Parathyroid adenoma (tissue), 2 donors: ENCODE measurements at regions not wholly inside any gene's neighbourhood (a gene's known extent, or its start where the extent isn't known, plus 50 kb on each side); places are given as distances from the start of the nearest gene placed in this dataset.

Source experiments
- H2AFZ ChIP-seq: fragments of 300-600 bp; sonication (generic); one replicate; pipeline ENCODE4 v1.7.0; 2017; ENCODE audit warnings: antibody characterized with exemption, mild to moderate bottlenecking
- H3K27ac ChIP-seq: fragments of 300-600 bp; sonication (generic); one replicate; pipeline ENCODE4 v1.7.0; 2017
- H3K27me3 ChIP-seq: fragments of 300-600 bp; sonication (generic); one replicate; pipeline ENCODE4 v1.7.0; 2017; ENCODE audit warnings: low read length; ENCODE audit not compliant: control insufficient read depth, insufficient read depth
- H3K36me3 ChIP-seq: fragments of 300-600 bp; sonication (generic); one replicate; pipeline ENCODE4 v1.7.0; 2017; ENCODE audit warnings: low read length; ENCODE audit not compliant: control insufficient read depth, insufficient read depth
- H3K4me1 ChIP-seq: fragments of 300-600 bp; sonication (generic); one replicate; pipeline ENCODE4 v1.7.0; 2017; ENCODE audit warnings: control low read depth
- H3K4me2 ChIP-seq: fragments of 300-600 bp; sonication (generic); one replicate; pipeline ENCODE4 v1.7.0; 2017; ENCODE audit warnings: low read length
- H3K4me3 ChIP-seq: fragments of 300-600 bp; sonication (generic); one replicate; pipeline ENCODE4 v1.7.0; 2017; ENCODE audit warnings: low read depth, low read length
- H3K79me2 ChIP-seq: fragments of 300-600 bp; sonication (generic); one replicate; pipeline ENCODE4 v1.7.0; 2017; ENCODE audit warnings: control low read depth
- H3K9ac ChIP-seq: fragments of 300-600 bp; sonication (generic); one replicate; pipeline ENCODE4 v1.7.0; 2017; ENCODE audit warnings: mild to moderate bottlenecking
- H3K9me3 ChIP-seq: fragments of 300-600 bp; sonication (generic); one replicate; pipeline ENCODE4 v1.7.0; 2017; ENCODE audit warnings: low read length; ENCODE audit not compliant: control insufficient read depth
- TF ChIP-seq, protein P1 (sequence below): fragments of 300-600 bp; sonication (generic); IDR thresholded peaks from one replicate; pipeline ENCODE4 v1.7.0; 2017; ENCODE audit warnings: antibody characterized with exemption, mild to moderate bottlenecking
- donor health status: primary hyperparathyroidism.

DNA sequence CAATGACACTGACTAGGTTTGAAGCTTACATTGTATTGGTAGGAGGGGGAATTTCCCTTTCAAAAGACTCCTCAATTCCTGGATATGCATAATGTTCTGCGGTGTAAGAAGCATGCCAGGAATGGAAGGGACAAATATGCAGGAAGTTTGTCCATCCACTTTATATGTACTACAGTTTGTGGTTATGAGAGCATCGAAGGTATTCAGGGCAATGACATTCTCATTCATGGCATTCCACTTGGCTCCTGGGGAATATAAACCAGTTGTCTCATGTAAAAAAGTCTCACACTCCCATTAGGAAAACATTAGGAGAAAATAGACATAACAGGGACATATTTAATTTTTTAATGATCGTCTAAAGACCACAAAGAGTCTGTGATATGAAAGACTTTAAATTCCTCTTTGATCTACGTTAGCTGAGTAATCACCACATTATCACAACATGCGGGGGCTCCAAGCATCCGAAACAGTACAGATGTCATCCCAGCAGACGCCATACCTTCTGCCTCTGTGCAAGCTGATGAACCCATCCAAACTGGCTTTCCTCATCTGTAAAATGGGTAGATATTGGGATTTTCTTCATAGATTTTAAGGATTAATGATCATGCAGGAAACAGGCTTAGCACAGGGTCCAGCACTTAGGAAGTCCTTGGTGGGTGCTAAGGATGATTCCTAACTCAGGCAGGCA, 675.3 kb downstream of the INHBA start:
- Histone ChIP-seq H3K4me2 (no peak overlapping the region), H3K9ac (no peak overlapping the region), H3K4me3 (no peak overlapping the region), H2AFZ (no peak overlapping the region), H3K79me2 (no peaks in the 10 kb centered on the region), H3K4me1 (no peaks in the 10 kb centered on the region), H3K27ac (no peak overlapping the region), H3K9me3 (no peaks in the 10 kb centered on the region), H3K27me3 (no peaks in the 10 kb centered on the region), H3K36me3 (no peaks in the 10 kb centered on the region)
- TF ChIP-seq, protein P1, sequence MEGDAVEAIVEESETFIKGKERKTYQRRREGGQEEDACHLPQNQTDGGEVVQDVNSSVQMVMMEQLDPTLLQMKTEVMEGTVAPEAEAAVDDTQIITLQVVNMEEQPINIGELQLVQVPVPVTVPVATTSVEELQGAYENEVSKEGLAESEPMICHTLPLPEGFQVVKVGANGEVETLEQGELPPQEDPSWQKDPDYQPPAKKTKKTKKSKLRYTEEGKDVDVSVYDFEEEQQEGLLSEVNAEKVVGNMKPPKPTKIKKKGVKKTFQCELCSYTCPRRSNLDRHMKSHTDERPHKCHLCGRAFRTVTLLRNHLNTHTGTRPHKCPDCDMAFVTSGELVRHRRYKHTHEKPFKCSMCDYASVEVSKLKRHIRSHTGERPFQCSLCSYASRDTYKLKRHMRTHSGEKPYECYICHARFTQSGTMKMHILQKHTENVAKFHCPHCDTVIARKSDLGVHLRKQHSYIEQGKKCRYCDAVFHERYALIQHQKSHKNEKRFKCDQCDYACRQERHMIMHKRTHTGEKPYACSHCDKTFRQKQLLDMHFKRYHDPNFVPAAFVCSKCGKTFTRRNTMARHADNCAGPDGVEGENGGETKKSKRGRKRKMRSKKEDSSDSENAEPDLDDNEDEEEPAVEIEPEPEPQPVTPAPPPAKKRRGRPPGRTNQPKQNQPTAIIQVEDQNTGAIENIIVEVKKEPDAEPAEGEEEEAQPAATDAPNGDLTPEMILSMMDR = no peak

DNA sequence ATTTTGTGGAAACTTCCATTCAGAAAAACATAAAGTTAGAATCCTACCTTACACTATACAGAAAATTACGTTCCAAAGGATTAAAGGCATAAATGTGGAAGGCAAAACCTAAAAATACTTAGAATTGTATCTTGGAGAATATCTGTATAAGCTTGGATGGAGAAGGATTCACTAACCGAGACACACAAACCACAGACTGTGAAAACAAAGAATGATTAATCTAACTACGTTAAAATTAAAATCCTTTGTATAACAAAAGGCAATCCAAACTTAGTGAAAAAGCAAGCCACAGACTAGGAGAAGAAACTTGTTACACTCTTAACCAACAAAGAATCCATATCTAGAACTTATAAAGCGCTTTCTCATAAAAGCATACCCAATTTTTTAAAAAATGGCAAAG, 678.8 kb downstream of the INHBA start:
- H3K36me3 ChIP-seq = no peaks in the 10 kb centered on the region
- peaks cover 6% of the 10 kb centered on the region for H3K4me1 ChIP-seq
- no peaks in the 10 kb centered on the region for H3K27me3 ChIP-seq
- H2AFZ ChIP-seq = no peak overlapping the region
- H3K9me3 ChIP-seq = no peaks in the 10 kb centered on the region
- no peaks in the 10 kb centered on the region for H3K79me2 ChIP-seq
- TF ChIP-seq, protein P1 = no peak
- no peak overlapping the region for H3K4me3 ChIP-seq
- H3K4me2 ChIP-seq = no peak overlapping the region
- no peak overlapping the region for H3K9ac ChIP-seq
- no peak overlapping the region for H3K27ac ChIP-seq

DNA sequence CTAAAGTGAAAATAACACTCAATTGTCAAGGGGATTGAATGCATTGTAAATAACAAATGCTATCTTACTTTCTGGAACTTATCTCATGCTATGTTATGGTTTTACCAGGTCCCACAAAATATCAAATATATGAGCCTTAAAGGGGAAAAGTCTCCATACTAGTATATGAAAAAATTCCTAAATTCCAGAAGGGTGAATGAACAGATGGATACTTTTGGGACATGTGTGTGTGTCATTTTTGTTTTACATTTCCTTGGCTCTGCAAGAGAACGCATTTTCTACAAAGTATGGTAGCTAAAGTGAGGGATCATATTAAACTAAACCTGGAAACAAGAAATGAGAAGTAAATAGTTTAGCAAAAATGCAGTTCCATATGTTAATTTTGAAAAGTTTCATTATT, 682.8 kb downstream of the INHBA start:
- H3K36me3 ChIP-seq = no peaks in the 10 kb centered on the region
- no peak overlapping the region for H2AFZ ChIP-seq
- H3K27me3 ChIP-seq = no peaks in the 10 kb centered on the region
- TF ChIP-seq, protein P1 = no peak
- H3K4me3 ChIP-seq = no peak overlapping the region
- no peaks in the 10 kb centered on the region for H3K79me2 ChIP-seq
- no peak overlapping the region for H3K27ac ChIP-seq
- H3K9ac ChIP-seq = no peak overlapping the region
- peaks cover 7% of the 10 kb centered on the region for H3K4me1 ChIP-seq
- no peak overlapping the region for H3K4me2 ChIP-seq
- no peaks in the 10 kb centered on the region for H3K9me3 ChIP-seq

DNA sequence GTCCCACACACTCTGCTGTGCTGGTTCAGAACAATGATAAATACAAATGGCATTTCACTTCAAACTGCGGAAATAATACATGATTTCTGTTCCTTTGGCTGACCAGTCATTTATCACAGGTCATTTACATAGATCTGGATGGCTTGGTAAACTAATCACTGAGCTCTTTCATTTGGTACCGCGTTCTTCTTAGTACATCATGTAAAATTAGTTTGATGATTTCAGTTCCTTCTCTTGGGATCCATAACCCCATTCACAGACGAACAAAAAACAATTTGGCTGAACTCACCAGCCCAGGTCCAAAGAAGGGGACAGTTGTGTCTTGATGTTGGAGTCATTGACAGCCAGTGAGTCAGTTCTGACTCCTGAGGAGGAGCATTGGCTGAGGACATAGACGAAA, 689.8 kb downstream of the INHBA start:
- no peak overlapping the region for H3K4me3 ChIP-seq
- TF ChIP-seq, protein P1 = no peak
- H3K79me2 ChIP-seq = no peaks in the 10 kb centered on the region
- H3K9me3 ChIP-seq = no peaks in the 10 kb centered on the region
- no peaks in the 10 kb centered on the region for H3K4me1 ChIP-seq
- H2AFZ ChIP-seq = no peak overlapping the region
- H3K36me3 ChIP-seq = no peaks in the 10 kb centered on the region
- H3K27me3 ChIP-seq = no peaks in the 10 kb centered on the region
- no peak overlapping the region for H3K27ac ChIP-seq
- H3K9ac ChIP-seq = no peak overlapping the region
- H3K4me2 ChIP-seq = no peak overlapping the region

DNA sequence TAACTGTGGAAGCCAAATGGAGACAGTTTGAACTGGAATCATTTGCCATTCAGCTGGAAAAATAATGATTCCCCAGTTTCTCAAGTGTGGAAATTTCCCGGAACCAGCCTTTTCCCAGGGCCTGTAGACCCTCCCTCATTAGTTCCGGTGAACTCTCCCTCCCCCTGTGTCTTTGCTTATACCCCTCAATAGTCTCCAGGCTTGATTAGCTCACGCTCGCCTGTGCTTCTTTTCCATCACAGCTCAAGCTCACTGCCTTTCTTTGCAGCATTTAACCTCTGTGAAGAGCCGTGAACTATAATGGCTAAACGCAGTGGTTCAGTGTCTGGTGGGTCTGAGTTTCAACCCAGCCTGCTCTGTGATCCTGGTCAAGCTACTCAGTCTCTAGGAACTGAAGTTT, 690.8 kb downstream of the INHBA start:
- Histone ChIP-seq H3K27ac (no peak overlapping the region), H3K9ac (no peak overlapping the region), H3K36me3 (no peaks in the 10 kb centered on the region), H3K9me3 (no peaks in the 10 kb centered on the region), H3K4me1 (no peaks in the 10 kb centered on the region), H3K27me3 (no peaks in the 10 kb centered on the region), H3K4me2 (no peak overlapping the region), H3K4me3 (no peak overlapping the region), H2AFZ (no peak overlapping the region), H3K79me2 (no peaks in the 10 kb centered on the region)
- TF ChIP-seq, protein P1 = no peak
